Gastrocnemius medialis (tissue), 4 donors: ENCODE measurements at regions not wholly inside any gene's neighbourhood (a gene's known extent, or its start where the extent isn't known, plus 50 kb on each side); places are given as distances from the start of the nearest gene placed in this dataset.

Experiments
- ATAC-seq, 2 donors: fragments of 150-250 bp; one replicate each; pipeline ENCODE4 v1.9.1; 2016
- DNase-seq, 2 donors: peaks; one replicate each; pipeline ENCODE4 v3.0.0-alpha.2; 2019
- H3K27ac ChIP-seq, 4 donors: fragments of 200-600 bp; sonication (generic); 1 replicate in 1 of 4; 2 replicates in 3 of 4; pipeline ENCODE4 v1.5.1; 2016 to 2018; ENCODE audit warnings: mild to moderate bottlenecking in 2 of 4, moderate library complexity in 1 of 4
- H3K27me3 ChIP-seq, 3 donors: fragments of 200-600 bp; sonication (generic) in 2 of 3; 1 replicate in 1 of 3; 2 replicates in 2 of 3; pipeline versions ENCODE4 v1.5.1 to v1.6.0; 2016 to 2019; ENCODE audit warnings: mild to moderate bottlenecking in 1 of 3, moderate library complexity in 1 of 3
- H3K36me3 ChIP-seq, 2 donors: fragments of 200-600 bp; sonication (generic) in 1 of 2; one replicate each; pipeline ENCODE4 v1.5.1; 2017 to 2018
- H3K4me1 ChIP-seq, 2 donors: fragments of 200-600 bp; sonication (generic) in 1 of 2; one replicate each; pipeline ENCODE4 v1.5.1; 2016 to 2017; ENCODE audit warnings: mild to moderate bottlenecking in 2 of 2
- H3K4me3 ChIP-seq, 4 donors: fragments of 200-600 bp; sonication (generic) in 3 of 4; 1 replicate in 1 of 4; 2 replicates in 3 of 4; pipeline ENCODE4 v1.5.1; 2016 to 2019; ENCODE audit warnings: mild to moderate bottlenecking in 2 of 4
- H3K9me3 ChIP-seq, 3 donors: fragments of 200-600 bp; sonication (generic) in 2 of 3; 1 replicate in 1 of 3; 2 replicates in 2 of 3; pipeline ENCODE4 v1.5.1; 2016 to 2019
- POLR2A ChIP-seq, 2 donors: fragments of 450-650 bp; IDR thresholded peaks; one replicate each; pipeline ENCODE4 v1.6.1; 2017; ENCODE audit warnings: antibody characterized with exemption in 2 of 2, mild to moderate bottlenecking in 2 of 2, moderate library complexity in 2 of 2
- in situ Hi-C, 4 donors: fragments of 200-750 bp; cut with MboI; loops; one replicate each; pipeline versions ENCODE4 v1.15.0 to v1.8.0; 2017; ENCODE audit warnings: low sequenced_read_pairs in 4 of 4
- intact Hi-C: fragments of 100-400 bp; cut with DNase I; formaldehyde crosslinking; loops from one replicate; pipeline ENCODE4 v1.15.1; 2023; ENCODE audit warnings: low total_unique reads
- TF ChIP-seq, protein P1 (sequence below), 5 experiments: fragments of 450-650 bp in 3 of 5; fragments of 200-600 bp in 2 of 5; sonication (generic) in 2 of 5; IDR thresholded peaks in 4 of 5; conservative IDR thresholded peaks in 1 of 5; 1 replicate in 4 of 5; 2 replicates in 1 of 5; pipeline ENCODE4 v1.5.1; 2016 to 2019; ENCODE audit warnings: antibody characterized with exemption in 5 of 5, mild to moderate bottlenecking in 3 of 5, moderate library complexity in 3 of 5

- H3K27me3 ChIP-seq: peaks cover 0 to 2% (median 0%) of the 10 kb centered on the region in 3 donors
- intact Hi-C loops (no loop called here), in situ Hi-C loops (no loop called here)
- no peaks in the 10 kb centered on the region for H3K36me3 ChIP-seq
- ATAC-seq: no peak
- no peaks in the 10 kb centered on the region for H3K4me1 ChIP-seq
- TF ChIP-seq, protein P1, sequence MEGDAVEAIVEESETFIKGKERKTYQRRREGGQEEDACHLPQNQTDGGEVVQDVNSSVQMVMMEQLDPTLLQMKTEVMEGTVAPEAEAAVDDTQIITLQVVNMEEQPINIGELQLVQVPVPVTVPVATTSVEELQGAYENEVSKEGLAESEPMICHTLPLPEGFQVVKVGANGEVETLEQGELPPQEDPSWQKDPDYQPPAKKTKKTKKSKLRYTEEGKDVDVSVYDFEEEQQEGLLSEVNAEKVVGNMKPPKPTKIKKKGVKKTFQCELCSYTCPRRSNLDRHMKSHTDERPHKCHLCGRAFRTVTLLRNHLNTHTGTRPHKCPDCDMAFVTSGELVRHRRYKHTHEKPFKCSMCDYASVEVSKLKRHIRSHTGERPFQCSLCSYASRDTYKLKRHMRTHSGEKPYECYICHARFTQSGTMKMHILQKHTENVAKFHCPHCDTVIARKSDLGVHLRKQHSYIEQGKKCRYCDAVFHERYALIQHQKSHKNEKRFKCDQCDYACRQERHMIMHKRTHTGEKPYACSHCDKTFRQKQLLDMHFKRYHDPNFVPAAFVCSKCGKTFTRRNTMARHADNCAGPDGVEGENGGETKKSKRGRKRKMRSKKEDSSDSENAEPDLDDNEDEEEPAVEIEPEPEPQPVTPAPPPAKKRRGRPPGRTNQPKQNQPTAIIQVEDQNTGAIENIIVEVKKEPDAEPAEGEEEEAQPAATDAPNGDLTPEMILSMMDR (IDR thresholded peaks at IDR 0.05 in 4 of 5, conservative IDR thresholded peaks at IDR 0.05 in 1 of 5): no peak
- no peak overlapping the region for H3K4me3 ChIP-seq
- DNase-seq: no peak
- no peaks in the 10 kb centered on the region for H3K9me3 ChIP-seq
- H3K27ac ChIP-seq: no peak overlapping the region
Observed at GRCh38 chr12:59086126-59086525, 165.8 kb upstream of the LRIG3 start.

DNA sequence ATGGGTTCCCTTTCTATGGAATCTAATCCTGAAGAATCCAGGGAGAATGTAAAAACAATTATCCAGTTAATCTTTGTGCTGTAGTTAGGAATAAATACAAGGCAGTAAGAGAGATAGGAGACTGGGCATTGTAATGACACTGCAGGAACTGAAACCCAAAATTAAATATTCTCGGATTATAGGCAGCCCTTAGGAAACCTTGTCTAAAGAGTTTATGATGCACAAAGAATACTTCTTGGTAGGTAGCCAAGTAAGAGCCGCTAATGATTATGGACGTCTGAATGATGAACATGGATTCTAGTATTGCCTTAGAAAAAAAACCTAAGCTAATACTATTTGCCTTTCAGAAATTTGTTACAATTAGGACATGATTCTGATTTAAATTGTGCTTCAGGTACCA, 165.4 kb upstream of the LRIG3 start:
- Histone ChIP-seq H3K27me3 (peaks cover 0 to 2% (median 0%) of the 10 kb centered on the region in 3 donors), H3K9me3 (no peaks in the 10 kb centered on the region), H3K36me3 (no peaks in the 10 kb centered on the region), H3K4me3 (no peak overlapping the region), H3K4me1 (no peaks in the 10 kb centered on the region), H3K27ac (no peak overlapping the region)
- in situ Hi-C loops: no loop called here
- intact Hi-C loops: no loop called here
- ATAC-seq (no peak), DNase-seq (no peak)
- TF ChIP-seq, protein P1 (IDR thresholded peaks at IDR 0.05 in 4 of 5, conservative IDR thresholded peaks at IDR 0.05 in 1 of 5): no peak
- no peak for TF ChIP-seq POLR2A (IDR thresholded peaks at IDR 0.05)

- peaks cover 0 to 2% (median 0%) of the 10 kb centered on the region in 3 donors for H3K27me3 ChIP-seq
- no peaks in the 10 kb centered on the region for H3K36me3 ChIP-seq
- in situ Hi-C loops (no loop called here), intact Hi-C loops (no loop called here)
- ATAC-seq (no peak), DNase-seq (no peak)
- H3K4me1 ChIP-seq: no peaks in the 10 kb centered on the region
- H3K27ac ChIP-seq: no peak overlapping the region
- H3K4me3 ChIP-seq: no peak overlapping the region
- TF ChIP-seq, protein P1 (IDR thresholded peaks at IDR 0.05 in 4 of 5, conservative IDR thresholded peaks at IDR 0.05 in 1 of 5): no peak
- no peak for TF ChIP-seq POLR2A (IDR thresholded peaks at IDR 0.05)
- H3K9me3 ChIP-seq: no peaks in the 10 kb centered on the region
Observed at GRCh38 chr12:59084511-59085375, 164.4 kb upstream of the LRIG3 start.

DNA sequence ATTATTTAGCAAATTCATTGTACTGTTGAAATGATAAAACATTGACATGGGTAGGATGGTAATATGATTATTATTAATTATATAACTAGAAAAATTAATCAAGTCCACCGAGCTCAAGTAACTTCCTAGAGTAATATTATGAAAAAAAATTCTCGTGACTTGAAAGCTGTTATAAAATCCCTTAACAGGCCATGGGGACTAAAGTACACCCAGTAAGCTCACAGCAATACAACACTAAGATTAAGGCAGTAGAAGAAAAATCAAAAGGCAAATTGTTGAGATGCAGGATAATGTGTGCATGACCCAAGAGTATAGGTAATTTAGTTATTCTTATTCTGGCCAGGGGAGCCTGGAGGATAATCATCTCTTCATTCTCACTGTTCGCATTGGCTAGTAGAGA, 162.6 kb upstream of the LRIG3 start:
- Histone ChIP-seq H3K27ac (no peak overlapping the region), H3K27me3 (peaks cover 0 to 2% (median 0%) of the 10 kb centered on the region in 3 donors), H3K9me3 (no peaks in the 10 kb centered on the region), H3K36me3 (no peaks in the 10 kb centered on the region), H3K4me1 (no peaks in the 10 kb centered on the region), H3K4me3 (no peak overlapping the region)
- DNase-seq: no peak
- in situ Hi-C loops (no loop called here), intact Hi-C loops (no loop called here)
- TF ChIP-seq, protein P1 (IDR thresholded peaks at IDR 0.05 in 4 of 5, conservative IDR thresholded peaks at IDR 0.05 in 1 of 5): no peak
- TF ChIP-seq POLR2A (IDR thresholded peaks at IDR 0.05): no peak
- no peak for ATAC-seq
